NCI-H2227 (cell line): ENCODE measurements at regions not wholly inside any gene's neighbourhood (a gene's known extent, or its start where the extent isn't known, plus 50 kb on each side); places are given as distances from the start of the nearest gene placed in this dataset.
"Not testable (repeated sequence)": the region's sequence is repeated elsewhere in the genome, so short reads cannot be mapped to it uniquely, and the experiment has no call there.

Source experiments
- DNase-seq: peaks from one replicate; lab custom pipeline; 2025; ENCODE audit not compliant: unreplicated experiment; lab: John Stamatoyannopoulos, UW

DNA sequence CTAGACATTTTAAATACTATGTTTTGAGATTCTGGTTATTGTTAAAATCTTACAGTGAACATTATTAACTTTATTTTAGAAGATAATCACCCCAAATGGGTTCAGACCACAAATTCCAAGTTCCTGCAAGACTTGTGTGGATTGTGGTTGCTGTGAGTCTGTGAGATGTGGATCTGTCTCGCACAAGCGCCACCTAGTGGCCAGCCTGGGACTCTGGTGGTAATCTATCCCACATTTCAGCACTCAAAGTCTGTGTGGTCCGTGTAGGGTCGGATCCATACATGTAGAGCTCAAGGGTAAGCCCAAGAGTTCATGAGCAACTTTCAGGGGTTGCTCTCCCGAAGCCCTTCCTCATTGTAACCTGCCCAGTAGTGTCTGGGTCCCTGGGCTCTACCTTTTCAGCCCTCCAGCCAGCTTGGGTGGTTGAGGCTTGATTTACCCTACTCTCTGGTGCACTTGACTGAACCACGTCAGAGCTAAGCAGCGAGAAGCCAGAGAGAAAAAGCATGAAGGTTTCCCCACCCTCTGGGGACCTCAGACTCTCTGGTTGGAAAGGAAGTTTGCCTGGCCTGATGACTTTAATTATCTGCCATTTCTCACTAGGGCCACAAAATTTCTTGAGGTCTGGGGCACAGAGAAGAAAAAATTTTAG lies 129.2 kb downstream of the ARHGAP11B start:
- not testable (repeated sequence) for DNase-seq

DNA sequence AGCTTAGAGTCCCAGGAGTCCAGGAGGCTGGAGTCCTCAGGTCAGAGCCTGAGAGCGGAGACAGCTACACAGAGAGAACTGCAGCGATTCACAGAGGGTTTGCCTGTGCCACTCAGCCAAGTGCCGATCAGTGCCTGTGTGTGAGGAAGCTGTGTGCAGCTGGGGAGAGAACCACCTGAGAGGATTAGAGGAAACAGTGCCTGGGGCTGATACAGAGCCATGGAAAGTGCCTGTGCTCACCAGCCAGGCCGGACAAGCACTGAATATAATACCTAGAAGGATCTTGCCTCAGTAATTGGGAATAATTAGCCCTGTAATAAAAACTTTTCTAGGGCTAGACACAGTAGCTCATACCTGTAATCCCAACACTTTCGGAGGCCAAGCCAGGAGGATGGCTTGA lies 134.7 kb downstream of the ARHGAP11B start:
- DNase-seq = not testable (repeated sequence)

DNA sequence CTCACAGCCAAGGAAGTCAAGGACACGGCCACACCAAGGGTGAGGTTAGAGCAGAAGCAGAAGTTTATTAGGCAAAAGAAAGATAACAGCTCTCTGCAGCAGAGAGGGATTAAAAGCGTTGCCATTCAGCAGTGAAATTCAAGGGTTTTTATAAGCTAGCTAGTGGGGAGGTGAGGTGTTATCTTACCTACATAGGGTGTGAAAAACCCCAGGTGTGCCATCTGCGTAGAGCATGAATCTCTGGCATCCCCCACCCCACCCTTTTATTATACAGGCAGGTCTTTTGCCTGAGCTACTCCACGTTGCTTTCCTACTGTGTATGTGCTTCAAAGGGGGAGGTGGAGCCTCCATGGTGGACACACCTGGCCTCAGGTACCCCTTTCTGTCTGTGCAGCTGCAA lies 135.4 kb downstream of the ARHGAP11B start:
- not testable (repeated sequence) for DNase-seq

DNA sequence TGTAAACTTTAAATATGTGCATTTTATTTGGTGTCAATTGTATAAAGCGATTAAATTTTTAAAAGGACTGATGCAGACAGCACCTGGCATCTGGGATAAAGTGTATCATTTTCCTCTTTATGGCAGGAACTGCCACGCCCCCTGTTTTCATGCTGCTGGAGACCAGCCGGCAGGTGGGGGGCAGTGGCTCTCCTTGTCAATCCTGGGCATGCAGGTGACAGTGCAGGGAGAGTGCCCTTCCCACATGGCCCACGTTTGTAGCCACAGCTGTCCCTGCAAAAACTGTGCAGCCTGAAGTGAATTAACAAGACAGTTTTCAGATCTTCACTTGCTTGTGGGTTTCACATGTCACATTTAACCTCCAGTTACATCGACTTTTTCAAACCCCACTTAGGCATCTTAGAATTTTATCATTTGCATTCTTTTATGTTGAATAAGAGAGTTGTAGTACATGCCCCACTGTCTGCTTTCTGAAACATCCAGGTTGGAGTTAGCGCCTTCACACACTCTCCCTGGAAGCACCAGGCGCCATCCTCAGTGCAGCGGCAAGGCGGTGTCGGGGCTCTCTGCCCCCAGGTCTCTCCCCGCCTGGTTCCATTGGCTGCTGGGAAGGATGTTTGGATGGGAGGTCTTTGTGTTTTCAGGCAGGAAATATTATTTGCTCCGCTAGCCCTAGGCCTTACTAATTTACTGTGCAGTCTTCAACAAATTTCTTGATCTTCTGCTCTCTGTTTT lies 134.2 kb upstream of the FAN1 start:
- DNase-seq = peak; percentile 19

DNA sequence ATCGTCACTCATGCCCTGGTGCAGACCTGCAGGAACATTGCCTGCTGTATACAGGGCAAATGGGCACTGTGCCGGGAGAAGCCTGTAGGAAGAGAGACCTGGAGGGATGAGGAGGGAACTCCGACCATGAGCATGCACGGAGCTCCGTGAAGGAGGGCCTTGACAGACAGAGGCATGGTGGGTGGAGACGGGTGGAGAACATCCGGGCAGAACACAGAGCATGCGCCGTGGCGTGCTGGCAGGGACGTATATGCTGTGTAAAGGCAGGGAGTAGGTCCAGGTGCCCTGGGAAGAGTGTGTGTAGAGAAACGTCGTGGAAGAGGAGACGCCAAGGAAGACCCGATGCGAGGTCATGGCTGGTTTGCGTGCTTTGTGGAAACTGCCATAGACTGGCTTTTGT lies 133.0 kb upstream of the FAN1 start:
- no peak for DNase-seq

DNA sequence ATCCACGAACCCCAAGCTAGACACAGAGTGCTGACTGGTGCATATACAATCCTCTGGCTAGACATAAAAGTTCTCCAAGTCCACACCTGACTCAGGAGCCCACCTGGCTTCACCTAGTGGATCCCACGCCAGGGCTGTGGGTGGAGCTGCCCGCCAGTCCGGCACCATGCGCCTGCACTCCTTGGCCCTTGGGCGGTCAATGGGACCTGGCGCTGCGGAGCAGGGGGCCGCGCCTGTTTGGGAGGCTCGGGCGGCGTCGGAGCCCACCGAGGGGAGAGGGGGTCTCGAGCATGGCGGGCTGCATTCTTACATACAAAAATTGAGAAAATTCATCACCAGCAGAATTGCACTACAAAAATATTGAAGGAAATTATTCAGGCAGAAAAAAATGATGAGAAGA lies 120.7 kb upstream of the FAN1 start:
- no peak for DNase-seq

DNA sequence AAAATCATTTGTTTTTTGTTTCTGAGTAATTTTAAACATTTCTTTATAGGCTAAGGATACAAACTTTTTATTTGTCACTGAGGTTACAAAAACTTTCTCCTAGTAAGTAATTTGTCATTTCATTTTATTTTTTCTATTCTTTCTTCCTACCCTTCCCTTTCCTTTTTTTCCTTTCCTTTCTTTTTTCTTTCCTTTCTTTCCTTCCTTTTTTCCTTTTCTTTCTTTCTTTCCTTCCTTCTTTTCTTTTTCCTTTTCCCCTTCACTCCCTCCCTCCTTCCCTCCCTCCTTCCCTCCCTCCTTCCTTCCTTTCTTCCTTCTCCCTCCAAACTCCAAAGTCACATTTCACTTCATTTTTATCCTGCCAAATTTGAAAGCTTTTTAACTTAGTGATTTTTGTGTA lies 115.1 kb upstream of the FAN1 start:
- no peak for DNase-seq

DNA sequence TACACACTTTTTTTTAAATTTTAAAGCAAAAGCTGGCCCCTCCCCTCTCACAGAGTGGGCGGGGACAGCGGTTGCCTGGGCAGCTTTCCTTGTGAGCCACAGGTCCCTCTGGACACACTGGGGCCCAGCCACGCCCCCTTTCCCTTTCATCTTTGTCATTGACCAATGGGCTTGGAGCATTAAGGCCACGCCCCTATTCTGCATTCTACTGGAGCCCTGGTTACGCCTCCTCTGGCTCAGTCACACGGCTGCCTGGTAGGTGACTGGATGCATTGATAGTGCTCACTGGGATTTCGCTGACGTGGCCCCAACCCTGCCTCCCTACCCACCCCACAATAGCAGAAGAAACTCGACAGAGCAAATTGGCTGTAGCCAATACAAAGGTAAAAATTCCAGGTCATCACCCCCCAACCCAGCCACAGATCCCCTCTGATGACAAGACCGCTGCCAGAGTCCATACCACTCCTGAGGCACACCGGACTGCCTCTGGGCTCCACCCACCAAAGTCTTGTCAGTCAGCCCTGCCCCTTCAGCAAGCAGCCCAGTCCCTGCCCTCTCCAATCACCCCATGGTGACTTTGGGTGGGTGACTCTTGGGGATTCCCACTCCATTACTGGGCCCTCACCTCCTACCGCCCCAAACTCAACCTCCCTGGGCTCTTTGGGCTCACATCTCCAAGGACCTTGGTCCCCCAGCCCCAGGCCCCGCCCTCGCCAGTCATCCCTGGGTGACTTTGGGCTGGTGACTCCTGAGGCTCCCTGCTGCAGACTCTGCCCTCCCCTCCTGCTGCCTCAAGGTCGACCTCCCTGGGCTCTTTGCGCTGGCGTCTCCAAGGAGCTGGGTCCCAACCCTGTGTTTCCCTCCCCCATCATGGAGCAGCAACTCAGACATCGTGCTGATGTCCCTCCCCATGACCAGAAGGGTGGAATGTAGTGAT lies 112.2 kb upstream of the FAN1 start:
- DNase-seq = no peak

DNA sequence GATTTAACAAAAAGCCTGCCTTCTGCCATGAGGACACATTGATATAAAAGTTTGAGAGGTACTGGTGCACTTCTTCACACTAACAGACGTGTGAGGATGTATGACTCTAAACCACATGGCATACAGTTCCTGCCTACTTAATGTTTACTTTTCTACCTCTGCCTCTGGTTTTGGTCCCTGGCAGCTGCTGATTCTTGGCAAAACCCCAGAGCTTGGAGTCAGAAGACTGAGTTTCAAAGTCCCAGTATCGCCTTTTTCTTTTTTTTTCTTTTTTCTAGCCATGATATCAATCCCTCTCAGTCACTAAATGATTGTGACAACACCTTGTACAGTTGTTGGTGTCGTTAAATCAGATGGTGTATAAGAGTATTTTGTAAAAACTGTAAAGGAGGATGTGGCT lies 110.9 kb upstream of the FAN1 start:
- DNase-seq = not testable (repeated sequence)

DNA sequence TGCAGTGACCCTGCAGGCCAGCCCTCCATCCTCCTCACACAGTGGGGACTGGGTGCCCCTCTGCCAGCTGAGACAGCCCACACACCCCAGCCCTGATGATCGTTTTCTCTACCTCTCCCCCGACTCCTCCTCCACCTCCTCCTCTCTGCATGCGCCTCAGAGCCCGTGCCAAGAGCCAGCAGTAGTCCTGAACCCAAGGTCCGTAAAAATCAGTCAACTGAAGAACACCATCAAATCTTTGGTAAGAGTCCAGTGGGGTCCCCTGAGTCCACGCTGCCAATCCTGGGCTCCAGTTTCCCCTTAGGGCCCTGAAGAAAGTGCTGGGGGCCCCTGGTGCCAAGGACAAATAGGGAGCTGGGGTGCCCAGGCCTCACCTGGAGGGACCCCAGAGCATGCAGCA lies 109.3 kb upstream of the FAN1 start:
- no peak for DNase-seq

DNA sequence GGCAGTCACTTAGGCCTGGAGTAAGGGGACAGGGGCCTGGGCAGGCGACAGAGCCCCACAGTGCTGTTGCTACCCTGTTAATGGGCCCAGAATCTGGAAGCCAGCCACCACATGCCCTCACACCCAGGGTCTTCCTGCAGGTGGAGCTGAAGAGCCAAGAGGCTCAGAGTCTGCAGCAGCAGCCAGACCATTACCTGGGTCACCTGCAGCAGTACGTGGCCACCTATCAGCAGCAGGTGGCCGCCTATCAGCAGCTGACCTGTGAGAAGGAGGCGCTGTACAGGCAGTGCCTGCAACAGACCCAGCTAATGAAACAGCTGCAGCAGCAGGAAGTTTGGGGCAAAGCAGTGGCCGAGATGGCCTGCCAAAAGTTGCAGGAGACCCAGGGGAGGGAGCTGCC lies 104.2 kb upstream of the FAN1 start:
- not testable (repeated sequence) for DNase-seq

DNA sequence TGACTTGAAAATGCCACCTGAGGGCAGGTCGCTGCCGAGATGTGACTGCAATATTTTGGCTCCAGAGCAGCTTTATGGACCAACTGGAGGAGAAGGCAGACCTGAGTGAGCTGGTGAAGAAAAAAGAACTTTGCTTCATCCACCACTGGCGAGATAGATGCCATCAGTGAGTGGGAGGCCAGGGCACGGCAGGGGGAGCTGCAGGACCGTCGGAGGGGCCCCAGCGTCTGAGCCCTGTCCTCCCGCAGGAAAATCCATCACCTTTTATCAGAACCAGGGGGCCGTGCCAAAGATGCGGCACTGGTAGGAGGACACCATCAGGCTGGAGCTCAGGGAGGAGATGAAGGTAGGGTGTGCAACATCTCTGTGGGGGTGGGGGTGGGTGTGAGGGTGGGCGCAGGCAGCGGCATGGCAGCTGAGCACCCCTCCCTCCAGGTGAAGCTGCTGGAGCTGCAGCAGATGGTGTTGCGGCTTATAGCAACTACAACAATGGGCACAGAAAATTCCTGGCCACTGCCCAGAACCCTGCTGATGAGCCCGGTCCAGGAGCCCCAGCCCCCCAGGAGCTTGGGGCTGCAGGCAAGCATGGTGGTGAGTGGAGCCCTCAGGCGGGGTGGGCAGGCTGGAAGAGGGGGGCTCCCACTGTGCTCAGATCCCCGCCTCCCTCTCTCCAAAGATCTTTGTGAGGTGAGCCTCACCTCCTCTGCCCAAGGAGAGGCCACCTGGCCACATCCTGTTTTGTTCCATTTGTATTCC lies 102.4 kb upstream of the FAN1 start:
- DNase-seq = not testable (repeated sequence)

DNA sequence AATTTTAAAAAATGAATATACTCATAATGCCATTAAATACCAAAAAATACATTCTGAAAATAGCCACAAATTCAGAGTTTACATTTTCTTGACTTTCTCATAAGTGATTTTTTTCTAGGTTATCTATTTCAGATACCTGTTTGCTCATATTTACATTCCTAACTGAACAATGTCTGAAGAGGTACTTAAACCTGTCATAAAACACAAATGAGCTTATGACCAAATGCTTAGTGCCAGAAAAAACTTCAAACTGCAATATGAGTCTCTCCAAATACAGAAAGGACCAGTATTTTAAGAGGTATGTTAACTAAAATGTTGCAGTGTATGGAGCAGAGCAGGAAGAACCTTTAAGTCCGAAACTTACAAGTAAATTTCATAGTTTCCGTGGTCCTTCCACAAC lies 101.7 kb upstream of the FAN1 start:
- DNase-seq = not testable (repeated sequence)

DNA sequence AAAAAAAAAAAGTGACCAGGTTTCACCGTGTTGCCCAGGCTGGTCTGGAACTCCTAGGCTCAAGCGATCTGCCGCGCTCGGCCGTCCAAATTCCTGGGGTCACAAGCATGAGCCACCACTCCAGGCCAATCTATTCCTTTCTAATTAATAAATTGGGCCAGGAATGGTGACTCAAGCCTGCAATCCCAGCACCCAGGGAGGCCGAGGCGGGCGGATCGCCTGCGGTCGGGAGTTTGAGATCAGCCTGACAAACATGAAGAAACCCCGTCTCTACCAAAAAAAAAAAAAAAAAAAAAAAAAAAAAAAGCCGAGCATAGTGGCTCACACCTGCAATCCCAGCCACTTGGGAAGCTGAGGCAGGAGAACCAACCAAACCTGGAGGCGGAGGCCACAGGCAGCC lies 100.0 kb upstream of the FAN1 start:
- not testable (repeated sequence) for DNase-seq

DNA sequence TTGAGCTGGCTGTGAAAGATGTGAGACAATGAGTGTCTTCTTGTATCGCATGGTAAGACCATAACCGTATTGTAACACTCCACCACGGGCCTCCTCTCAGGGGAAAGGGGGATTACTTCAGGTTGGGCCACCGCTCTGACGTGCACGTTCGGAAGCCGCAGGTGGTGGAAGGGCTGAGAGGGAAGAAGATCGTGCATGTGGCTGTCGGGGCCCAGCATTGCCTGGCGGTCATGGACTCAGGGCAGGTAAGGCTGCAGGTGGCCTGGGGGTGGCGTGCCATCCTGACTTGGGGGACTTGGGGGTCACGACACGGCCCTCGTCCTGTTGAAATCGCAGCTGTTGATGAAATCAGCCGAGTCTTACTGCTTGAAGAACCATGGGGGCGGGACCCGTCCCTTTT lies 87.3 kb upstream of the FAN1 start:
- DNase-seq = no peak

DNA sequence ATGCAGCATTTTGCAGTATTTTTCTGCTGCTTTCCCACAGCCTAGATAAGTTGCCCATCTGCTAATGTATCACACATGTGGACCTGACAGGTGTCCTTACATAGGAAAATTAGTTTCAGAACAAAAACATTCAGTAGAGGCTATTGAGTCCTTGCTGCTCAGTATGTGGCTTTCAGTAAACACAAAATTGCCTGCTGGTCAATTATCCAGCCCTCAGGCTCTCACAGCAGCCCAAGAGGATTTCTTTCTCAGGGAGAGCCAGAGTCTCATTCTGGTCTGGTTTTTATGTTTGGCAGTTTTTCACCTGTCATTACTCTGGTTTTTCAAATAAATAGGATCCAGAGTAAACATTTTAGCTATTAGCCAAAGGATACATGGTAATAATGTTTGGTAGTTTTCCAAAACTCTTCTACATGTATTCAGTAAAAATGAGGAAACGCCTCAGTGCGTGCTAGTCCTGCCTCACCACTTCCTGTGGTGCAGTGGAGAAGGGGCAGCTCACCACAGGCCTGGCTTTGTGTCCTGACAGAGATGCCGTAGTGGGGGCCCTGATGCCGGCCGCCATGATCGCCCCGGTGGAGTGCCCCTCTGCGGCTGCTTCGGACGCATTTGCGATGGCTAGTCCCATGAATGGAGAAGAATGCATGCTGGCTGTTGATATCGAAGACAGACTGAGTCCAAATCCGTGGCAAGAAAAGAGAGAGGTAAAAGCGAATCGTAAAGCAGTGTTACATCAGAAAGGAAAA lies 80.5 kb upstream of the FAN1 start:
- DNase-seq = peak; percentile 53

DNA sequence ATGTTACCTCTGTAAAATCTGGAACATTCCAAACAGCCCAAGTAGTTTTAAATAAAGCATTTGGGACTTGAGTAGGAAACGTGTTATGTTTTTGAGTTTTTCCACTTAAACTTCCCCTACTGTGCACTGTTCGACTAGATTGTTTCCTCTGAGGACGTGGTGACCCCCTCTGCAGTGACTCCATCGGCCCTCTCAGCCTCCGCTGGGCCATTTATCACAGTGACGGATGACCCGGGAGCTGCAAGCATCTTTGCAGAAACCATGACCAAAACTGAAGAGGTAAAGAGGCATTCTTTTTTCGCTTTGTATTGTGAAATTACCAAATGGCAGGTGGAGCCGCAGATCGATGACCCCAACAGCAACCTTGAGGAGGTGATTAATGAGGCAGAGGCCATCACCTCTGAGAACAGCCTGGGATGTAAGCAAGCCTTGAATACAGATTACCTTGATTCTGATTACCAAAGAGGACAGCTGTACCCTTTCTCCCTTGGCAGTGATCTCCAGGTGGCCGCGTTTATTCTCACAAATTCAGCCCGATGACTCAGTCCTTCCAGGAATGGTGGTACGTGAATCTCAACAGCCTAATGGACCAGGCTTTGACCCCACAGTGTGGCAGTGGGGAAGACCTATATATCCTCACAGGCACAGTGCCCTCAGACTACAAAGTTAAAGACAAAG lies 79.1 kb upstream of the FAN1 start:
- peak; percentile 46 for DNase-seq

DNA sequence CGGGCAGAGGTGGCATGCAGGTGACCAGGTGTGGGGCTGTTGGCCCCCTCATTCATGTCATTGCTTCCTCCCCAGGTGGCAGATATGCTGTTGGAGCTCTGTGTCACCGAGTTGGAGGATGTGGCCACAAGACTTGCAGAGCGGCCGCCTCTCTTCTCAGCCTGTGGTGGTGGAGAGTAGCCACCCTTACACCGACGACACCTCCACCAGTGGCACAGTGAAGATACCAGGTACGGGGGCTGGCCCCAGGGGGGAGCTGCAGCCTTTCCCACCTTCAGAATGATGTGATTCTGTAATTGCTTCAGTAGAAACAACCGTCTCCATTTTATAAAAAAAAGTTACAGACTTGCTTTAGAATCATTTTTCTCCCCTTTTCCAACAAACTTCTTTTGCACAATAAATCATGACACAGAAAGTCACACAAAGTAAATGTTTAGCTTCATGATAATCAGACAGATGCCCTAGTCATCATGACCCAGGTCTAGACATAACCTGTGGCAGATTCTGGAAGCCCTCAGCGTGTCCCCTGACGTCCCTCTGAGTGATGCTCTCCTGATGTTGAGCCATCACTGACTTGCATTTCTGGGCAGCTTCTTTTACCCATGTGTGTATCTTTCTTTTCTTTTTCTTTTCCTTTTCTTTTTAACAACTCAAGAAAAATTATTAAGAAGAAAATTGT lies 76.0 kb upstream of the FAN1 start:
- DNase-seq = no peak

DNA sequence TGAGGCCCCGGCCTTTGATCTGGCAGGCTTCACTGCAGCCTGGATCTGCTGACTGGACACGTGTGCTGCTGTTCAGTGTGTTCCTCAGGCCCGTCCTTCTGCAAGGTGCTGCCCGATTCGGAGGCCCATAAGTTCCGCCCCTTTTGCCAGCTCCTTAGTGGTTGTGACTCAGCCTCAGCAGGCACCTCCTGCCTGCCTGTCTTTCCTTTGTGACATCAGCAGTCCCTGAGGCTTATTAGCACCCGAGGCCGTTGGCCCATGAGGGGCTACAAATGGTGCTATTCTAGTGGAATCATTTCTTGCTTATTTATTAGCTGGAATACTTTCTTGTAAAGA lies 75.4 kb upstream of the FAN1 start:
- DNase-seq = peak; percentile 2
